A549 (cell line): ENCODE measurements at regions not wholly inside any gene's neighbourhood (a gene's known extent, or its start where the extent isn't known, plus 50 kb on each side); places are given as distances from the start of the nearest gene placed in this dataset.

Experiments
- ESRRA ChIP-seq: fragments of 150-350 bp; IDR thresholded peaks from 2 replicates; pipeline ENCODE4 v1.6.1; 2014; ENCODE audit warnings: mild to moderate bottlenecking, low read length, borderline replicate concordance
- HES2 ChIP-seq: fragments of >200 bp; sonication (Bioruptor Twin); formaldehyde crosslinking; IDR thresholded peaks from 2 replicates; pipeline ENCODE4 v1.6.1; 2016
- TF ChIP-seq, protein P1 (sequence below): fragments of 200-600 bp; sonication (generic); IDR thresholded peaks from 2 replicates; pipeline ENCODE4 v1.6.1; 2016; ENCODE audit warnings: antibody characterized with exemption, mild to moderate bottlenecking, moderate library complexity

DNA sequence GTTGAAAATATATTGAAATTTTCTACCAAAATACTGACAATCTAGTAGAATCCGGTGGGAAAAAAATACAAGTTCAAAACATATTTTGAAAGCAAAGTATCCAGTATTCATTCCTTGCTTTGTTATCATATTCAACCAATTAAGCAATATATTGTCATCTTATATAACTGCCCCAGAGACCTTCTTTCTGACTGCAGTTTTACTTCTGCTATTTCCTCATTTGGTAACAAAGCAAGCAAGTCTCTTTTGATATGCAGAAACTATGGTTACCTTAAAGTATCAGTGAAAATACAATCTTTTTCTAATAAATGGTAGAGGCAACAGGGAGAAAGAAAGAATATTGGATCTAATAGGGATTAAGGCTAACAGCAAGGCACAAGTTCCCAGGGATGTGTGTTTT, 663.7 kb upstream of the MEF2C start:
- TF ChIP-seq HES2 (no peak), ESRRA (no peak)
- TF ChIP-seq, protein P1, sequence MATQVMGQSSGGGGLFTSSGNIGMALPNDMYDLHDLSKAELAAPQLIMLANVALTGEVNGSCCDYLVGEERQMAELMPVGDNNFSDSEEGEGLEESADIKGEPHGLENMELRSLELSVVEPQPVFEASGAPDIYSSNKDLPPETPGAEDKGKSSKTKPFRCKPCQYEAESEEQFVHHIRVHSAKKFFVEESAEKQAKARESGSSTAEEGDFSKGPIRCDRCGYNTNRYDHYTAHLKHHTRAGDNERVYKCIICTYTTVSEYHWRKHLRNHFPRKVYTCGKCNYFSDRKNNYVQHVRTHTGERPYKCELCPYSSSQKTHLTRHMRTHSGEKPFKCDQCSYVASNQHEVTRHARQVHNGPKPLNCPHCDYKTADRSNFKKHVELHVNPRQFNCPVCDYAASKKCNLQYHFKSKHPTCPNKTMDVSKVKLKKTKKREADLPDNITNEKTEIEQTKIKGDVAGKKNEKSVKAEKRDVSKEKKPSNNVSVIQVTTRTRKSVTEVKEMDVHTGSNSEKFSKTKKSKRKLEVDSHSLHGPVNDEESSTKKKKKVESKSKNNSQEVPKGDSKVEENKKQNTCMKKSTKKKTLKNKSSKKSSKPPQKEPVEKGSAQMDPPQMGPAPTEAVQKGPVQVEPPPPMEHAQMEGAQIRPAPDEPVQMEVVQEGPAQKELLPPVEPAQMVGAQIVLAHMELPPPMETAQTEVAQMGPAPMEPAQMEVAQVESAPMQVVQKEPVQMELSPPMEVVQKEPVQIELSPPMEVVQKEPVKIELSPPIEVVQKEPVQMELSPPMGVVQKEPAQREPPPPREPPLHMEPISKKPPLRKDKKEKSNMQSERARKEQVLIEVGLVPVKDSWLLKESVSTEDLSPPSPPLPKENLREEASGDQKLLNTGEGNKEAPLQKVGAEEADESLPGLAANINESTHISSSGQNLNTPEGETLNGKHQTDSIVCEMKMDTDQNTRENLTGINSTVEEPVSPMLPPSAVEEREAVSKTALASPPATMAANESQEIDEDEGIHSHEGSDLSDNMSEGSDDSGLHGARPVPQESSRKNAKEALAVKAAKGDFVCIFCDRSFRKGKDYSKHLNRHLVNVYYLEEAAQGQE, result no peak
